T1000 (cell line): ENCODE measurements at regions not wholly inside any gene's neighbourhood (a gene's known extent, or its start where the extent isn't known, plus 50 kb on each side); places are given as distances from the start of the nearest gene placed in this dataset.

Source experiments
- DNase-seq: peaks from one replicate; lab custom pipeline; 2025; ENCODE audit warnings: mixed read lengths; lab: John Stamatoyannopoulos, UW

DNA sequence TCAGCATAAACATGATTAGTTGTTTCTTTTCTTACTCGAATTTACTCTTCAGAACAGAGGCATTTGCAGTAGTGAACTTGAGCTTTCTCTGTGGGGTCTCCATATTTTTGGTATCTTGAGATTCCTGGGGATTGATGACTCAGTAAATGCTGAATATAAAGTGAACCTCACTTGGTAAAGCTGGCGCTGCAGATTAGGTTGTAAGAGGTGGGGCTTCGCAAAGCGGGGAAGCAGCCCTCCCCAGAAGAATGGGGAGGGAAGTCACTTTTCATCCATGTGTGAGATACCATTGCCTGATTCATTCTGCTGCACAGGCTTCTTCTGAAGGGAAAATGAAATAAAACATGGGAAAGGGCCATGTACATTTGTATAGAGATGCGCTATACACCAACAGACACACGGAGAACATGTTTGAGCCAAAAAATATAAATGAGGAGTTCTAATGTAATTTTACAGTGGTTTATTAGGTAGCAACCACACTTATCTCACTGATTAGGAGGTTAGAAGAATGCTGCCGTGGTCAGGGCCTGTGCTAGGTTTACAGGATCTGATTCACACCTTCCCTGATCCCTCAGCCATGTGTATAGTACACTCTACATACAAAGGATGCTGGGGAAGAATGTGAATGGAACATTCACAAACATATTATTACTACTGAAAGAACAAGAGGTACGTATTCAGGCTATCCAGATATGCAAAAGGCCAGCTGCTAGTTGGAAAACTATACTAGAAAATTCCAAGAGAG is 63.5 kb downstream of the DNTTIP2 start:
- DNase-seq = no peak

- DNase-seq = no peak
These were observed 64.1 kb downstream of the DNTTIP2 start for GRCh38 chr1:93814795-93815340.

DNA sequence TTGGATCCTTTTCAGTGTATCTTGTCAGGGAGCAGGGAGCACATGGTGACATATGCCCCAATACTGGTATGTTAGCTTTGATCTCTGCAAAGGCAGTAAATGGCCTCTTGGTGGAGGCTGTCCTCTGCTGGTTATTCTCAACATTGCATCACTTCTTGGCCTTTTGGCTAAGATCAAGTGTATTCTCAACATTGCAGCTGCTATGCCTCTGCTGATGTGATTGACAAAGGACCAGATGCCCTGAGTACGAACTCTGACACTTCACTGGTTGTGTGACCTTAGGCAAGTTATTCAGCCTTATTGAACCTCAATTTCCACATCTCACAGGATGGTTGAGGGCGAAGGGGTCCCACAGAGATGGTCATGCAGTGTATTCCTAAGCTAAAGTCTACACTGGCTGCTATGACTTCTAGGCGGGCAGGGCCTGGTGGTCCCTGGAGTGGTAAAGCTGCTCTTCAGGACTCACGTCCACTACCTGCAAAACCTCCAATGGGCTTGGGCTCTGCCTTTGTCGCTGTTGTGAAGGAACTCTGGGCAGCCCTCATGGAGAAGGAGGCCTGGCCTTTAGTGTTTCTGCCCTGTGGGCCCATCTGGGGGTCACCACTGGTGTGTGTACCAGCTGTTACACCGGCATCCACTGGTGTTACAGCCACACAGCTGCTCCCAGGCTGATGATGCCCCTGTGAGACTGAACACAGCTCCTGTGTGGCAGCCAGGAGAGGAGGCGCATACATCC is 64.8 kb downstream of the DNTTIP2 start:
- peak; percentile 38 for DNase-seq

DNA sequence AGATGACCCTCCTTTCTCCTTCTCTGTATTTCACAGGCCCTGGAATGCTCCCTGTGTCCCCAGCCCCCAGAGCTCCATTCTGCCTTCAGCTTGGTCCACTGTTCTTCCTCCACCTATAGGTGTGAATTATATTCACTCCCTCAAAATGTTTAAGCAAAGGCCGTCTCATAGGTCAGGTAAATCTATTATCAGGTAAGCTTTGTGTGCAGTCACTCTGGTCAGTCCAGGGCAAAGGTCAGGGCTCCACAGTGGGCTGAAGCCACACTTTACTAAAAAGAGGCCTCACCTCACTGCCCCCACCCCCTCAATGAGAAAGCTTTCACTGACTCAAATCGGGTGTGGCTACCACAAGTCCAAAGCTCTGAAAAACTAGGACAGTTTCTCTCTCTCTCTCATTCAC is 65.9 kb downstream of the DNTTIP2 start:
- no peak for DNase-seq

GRCh38 chr1:93811326-93812065 is 67.5 kb downstream of the DNTTIP2 start:
- DNase-seq = no peak

GRCh38 chr1:93810316-93810715 is 68.7 kb downstream of the DNTTIP2 start:
- DNase-seq = no peak

DNA sequence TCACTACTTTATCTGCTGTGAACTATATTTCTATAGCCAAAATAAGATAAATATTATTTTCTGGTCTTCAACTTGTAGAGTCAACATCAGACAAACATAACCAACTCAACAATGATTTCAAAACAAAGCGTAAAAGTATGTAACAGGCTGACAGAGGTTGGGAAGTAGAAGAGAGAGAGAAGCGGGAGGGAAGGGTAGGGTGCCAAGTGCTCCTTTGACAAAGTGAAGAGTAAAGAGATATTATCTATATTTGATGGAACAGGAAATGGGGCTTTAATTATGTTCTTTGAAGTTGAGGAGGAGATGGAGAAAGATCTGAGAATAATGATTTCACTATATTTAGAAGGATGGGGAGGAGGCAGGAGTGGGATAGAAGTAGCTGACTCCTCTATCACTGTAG is 70.1 kb downstream of the DNTTIP2 start:
- no peak for DNase-seq

DNA sequence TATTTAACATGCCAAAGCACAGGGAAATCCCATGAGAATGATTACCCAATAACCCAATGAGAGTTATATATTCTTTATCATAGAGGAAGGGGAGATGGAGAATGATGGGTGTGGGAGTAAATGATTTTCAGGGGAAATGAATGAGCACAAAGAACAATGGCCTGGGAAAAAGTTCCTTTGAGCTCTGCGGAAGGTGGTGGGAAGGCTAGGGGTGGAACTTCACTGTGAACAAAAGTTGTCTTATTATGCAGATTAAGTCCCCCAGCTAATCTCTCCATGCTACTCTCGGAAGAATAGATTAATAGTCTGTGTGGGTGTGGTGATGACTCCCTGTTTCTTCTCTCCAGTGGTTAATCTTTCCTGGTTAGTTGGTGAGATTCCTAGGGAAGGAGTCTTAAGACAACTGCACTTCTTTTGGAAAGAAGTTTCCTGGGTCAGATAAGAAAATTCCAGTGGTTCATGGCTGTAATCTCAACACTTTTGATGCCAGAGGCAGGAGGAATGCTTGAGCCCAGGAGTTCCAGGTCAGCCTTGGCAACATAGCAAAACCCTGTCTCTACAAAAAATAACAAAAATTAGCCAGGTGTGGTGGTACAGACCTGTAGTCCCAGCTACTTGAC is 71.6 kb downstream of the DNTTIP2 start:
- DNase-seq = no peak

GRCh38 chr1:93805027-93805610 is 73.9 kb downstream of the DNTTIP2 start:
- DNase-seq = no peak

DNA sequence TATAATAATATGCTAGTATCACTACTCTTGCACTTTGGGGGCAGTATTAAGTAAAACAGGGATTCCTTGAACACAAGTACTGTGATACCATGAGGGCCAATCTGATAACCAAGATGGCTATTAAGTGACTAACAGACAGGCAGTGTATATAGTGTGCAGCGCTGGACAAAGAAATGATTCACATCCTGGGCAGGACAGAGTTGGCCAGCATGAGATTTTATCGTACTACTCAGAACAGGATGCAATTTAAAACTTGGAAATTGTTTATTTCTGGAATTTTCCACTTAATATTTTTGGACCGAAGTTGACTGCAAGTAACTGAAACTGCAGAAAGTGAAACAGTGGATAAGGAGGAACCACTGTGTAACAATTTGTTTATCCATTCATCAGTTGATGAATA is 74.6 kb downstream of the DNTTIP2 start:
- DNase-seq = peak; percentile 7

DNA sequence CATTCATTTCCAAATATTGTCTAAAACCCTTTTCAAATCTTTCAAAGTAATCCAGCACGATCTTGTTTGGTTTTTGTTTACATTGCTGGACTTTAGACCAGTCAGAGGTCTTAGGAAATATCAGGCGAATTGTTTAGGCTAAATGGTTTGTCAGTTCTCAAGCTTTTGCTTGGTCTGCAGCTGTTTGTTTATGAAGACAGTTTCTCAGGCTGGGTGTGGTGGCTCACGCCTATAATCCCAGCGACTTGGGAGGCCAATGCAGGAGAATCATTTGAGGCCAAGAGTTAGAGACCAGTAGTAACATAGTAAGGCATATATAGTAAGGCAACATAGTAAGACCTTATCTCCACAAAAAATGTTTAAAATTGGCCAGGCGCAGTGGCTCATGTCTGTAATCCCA is 77.5 kb downstream of the DNTTIP2 start:
- no peak for DNase-seq

DNA sequence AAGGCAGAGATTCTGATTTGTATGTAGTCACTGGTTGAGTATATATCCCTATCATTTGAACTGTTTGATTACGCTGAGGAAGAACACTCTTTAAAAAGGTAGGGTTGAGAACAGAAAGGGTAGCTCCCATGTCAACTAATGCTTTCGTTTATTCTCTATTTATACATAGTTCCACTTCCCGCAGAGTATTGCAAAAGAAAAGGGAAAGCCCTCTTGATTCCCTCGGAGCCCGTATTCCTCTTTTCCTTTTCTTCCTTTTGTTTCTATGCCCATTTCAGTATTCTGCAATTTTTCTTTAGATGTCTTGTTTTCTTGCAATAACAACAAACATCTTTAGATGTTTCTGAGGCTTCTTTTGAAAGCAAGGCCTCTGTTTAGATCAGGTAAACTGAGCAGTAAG is 78.2 kb downstream of the DNTTIP2 start:
- no peak for DNase-seq

GRCh38 chr1:93798291-93798690 is 80.7 kb downstream of the DNTTIP2 start:
- DNase-seq = no peak

DNA sequence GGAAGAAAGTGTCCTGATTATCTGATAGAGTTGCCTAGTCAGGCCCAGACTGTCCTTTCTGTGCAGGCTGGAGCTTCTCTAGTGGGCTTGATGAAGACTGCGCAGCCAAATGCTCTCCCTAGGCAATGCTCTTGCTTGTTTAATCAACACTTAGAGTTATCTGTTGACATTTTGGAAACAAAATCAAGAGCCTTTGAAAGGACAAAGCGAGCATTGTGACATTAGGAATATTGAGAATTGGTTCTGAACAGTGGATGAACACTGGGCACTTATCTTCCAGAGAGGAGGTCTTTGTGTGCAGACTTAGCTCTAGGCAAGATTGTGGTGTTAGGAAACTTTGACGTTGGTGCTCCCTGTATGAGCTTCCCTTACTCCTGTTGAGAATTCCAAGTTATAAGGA is 94.5 kb downstream of the DNTTIP2 start:
- DNase-seq = no peak

- DNase-seq = no peak
These were observed 95.1 kb downstream of the DNTTIP2 start for GRCh38 chr1:93783876-93784275.

GRCh38 chr1:93779540-93780165 is 98.0 kb upstream of the BCAR3 start:
- DNase-seq = peak; percentile 64

DNA sequence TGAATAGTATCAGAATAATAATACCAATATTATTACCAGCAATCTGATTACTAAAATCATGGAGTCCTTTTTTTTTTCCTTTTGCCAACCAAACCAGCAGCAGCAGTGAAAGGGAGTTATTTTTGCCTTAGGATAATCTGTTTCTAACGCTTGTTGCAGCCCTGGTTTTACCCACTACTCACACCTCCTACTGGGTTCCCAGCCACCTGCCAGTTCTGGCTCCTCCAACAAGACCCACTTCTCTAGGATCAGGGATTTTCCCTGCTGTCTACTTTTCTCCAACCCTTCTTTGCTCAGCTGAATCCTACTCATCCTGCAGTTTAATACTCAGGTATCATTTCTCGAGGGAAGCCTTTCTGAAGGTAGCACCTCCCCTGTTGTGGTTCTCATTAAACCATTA is 96.8 kb upstream of the BCAR3 start:
- no peak for DNase-seq

- DNase-seq = no peak
These were observed 95.6 kb upstream of the BCAR3 start for GRCh38 chr1:93777255-93777654.

- no peak for DNase-seq
These were observed 95.1 kb upstream of the BCAR3 start for GRCh38 chr1:93776728-93777127.

- DNase-seq = no peak
These were observed 93.6 kb upstream of the BCAR3 start for GRCh38 chr1:93775224-93775623.

DNA sequence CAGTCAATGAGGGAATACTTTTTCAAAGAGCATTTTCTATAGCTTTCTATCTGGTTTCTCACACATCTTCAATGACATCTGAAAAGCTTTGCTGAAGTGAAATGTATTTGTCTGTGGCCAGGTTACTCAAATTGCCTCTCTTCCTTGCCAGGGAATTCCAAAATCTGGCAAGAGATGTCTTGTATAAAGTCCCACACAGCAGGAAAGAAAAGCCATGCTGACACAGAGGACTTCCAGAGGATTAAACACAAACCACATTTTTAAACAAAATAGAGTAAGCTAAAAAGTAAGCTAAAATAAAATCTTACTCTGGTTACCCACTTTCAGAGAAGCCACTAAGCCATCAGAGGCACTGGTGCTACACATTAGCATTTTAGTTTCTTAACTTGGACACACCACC is 93.1 kb upstream of the BCAR3 start:
- no peak for DNase-seq
